Neutrophil (primary cell): ENCODE measurements at regions not wholly inside any gene's neighbourhood (a gene's known extent, or its start where the extent isn't known, plus 50 kb on each side); places are given as distances from the start of the nearest gene placed in this dataset.

Source experiments
- H3K27ac ChIP-seq: fragments of 200-600 bp; sonication (generic); 2 replicates; pipeline ENCODE4 v1.5.1; 2016; ENCODE audit warnings: mild to moderate bottlenecking, moderate library complexity
- H3K27me3 ChIP-seq: fragments of 200-600 bp; sonication (generic); 2 replicates; pipeline ENCODE4 v1.6.0; 2016; ENCODE audit warnings: mild to moderate bottlenecking
- H3K36me3 ChIP-seq: fragments of 200-600 bp; sonication (generic); 2 replicates; pipeline ENCODE4 v1.5.1; 2017
- H3K4me1 ChIP-seq, 2 experiments: fragments of 200-600 bp in 1 of 2; sonication (generic) in 1 of 2; 1 replicate in 1 of 2; 2 replicates in 1 of 2; pipeline versions ENCODE4 v1.5.1 to v1.6.1; 2013 to 2016; ENCODE audit warnings: low read depth in 1 of 2, low read length in 1 of 2, mild to moderate bottlenecking in 1 of 2, moderate library complexity in 1 of 2; ENCODE audit not compliant: control insufficient read depth in 1 of 2, insufficient read depth in 1 of 2
- H3K4me3 ChIP-seq, 2 experiments: fragments of 200-600 bp in 1 of 2; sonication (generic) in 1 of 2; 1 replicate in 1 of 2; 2 replicates in 1 of 2; pipeline ENCODE4 v1.5.1; 2013 to 2016; ENCODE audit warnings: low read depth in 1 of 2, low read length in 1 of 2, mild to moderate bottlenecking in 1 of 2, moderate library complexity in 1 of 2
- H3K9me3 ChIP-seq: fragments of 200-600 bp; sonication (generic); 2 replicates; pipeline ENCODE4 v1.5.1; 2016
- CTCF ChIP-seq: fragments of 200-600 bp; sonication (generic); IDR thresholded peaks from 2 replicates; pipeline ENCODE4 v1.5.1; 2016; ENCODE audit warnings: antibody characterized with exemption

DNA sequence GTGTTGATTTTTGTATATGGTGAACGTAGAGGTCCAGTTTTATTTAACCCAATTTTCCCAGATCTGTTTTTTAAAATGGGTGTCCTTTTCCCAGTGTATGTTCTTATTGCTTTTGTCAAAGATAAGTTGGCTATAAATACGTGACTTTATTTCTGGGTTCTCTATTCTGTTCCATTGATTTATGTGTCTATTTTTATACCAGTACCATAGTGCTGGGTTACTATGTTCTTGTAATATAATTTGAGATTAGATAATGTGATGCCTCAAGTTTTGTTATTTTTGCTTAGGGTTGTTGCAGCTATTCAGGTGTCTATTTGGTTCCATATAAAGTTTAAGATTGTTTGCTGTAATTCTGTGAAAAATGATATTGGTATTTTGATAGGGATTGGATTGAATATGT, 749.1 kb upstream of the GRIA3 start:
- TF ChIP-seq CTCF = no peak
- Histone ChIP-seq H3K27ac (no peak overlapping the region), H3K4me1 (no peaks in the 10 kb centered on the region), H3K36me3 (no peaks in the 10 kb centered on the region), H3K4me3 (no peak overlapping the region), H3K27me3 (no peaks in the 10 kb centered on the region), H3K9me3 (no peaks in the 10 kb centered on the region)

DNA sequence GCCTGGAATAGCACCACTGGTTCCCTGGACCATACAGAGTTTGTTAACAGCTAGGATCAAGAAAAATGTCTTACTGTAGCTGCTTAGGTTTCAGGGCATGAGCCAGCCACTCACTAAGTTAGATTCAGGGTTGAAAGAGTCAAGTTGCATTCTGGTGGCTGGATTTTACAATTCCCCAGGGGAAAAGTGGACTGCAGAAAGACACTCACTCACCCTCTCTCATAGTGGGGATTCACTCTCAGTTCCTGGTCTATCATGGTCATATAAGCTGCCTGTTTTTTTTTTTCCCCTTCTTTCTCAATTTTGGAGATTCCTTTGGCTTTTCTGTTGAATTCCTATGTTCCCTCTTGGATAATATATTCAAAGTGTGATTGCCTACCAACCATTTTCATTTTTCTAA, 744.2 kb upstream of the GRIA3 start:
- no peaks in the 10 kb centered on the region for H3K27me3 ChIP-seq
- no peaks in the 10 kb centered on the region for H3K4me1 ChIP-seq
- no peak overlapping the region for H3K4me3 ChIP-seq
- H3K36me3 ChIP-seq = no peaks in the 10 kb centered on the region
- H3K9me3 ChIP-seq = no peaks in the 10 kb centered on the region
- H3K27ac ChIP-seq = no peak overlapping the region
- no peak for TF ChIP-seq CTCF

DNA sequence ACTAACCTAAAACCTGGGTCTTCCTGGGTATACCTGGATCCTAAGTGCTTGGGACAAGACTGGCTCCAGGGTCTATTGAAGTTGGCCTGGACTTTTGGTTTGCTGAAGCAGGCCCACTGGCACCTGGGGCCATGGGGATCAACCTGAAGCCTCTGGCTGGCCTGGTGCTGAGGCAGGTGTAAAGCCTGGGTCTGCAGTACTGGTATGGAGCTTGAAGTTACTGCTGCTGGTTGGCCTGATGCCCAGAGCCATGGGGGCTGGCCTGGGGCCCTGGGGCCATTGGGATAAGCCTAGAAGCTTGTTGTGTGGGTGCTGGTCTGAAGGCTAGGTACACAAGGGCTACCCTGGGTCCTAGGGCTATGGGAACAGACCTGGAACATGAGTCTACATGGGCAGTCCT, 743.2 kb upstream of the GRIA3 start:
- H3K27ac ChIP-seq = no peak overlapping the region
- no peak overlapping the region for H3K4me3 ChIP-seq
- no peaks in the 10 kb centered on the region for H3K4me1 ChIP-seq
- no peaks in the 10 kb centered on the region for H3K36me3 ChIP-seq
- no peaks in the 10 kb centered on the region for H3K27me3 ChIP-seq
- H3K9me3 ChIP-seq = no peaks in the 10 kb centered on the region
- TF ChIP-seq CTCF = no peak

- H3K36me3 ChIP-seq = no peaks in the 10 kb centered on the region
- no peak overlapping the region for H3K27ac ChIP-seq
- TF ChIP-seq CTCF = no peak
- H3K9me3 ChIP-seq = no peaks in the 10 kb centered on the region
- H3K4me1 ChIP-seq = no peaks in the 10 kb centered on the region
- H3K4me3 ChIP-seq = no peak overlapping the region
- H3K27me3 ChIP-seq = no peaks in the 10 kb centered on the region
These were observed 742.6 kb upstream of the GRIA3 start for GRCh38 chrX:122441451-122441850.

DNA sequence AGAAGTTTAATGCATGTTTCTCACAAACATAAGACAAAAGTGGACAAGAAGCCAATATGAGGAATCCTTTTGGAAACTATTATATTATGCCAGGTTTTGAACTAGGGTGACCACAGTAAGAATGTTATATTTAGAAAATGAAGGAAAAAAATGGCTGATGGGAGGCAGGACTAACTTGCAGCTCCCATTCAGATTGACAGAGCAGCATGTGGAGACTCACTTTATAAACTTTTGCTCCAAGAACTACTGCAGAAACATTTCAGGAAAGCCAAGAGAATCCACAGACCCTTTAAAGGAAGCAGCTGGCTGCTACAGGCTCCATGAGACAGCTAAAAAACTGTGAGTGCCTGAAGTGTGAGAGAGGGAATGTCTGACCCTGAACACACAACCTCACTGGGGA, 738.6 kb upstream of the GRIA3 start:
- H3K4me3 ChIP-seq = no peak overlapping the region
- H3K9me3 ChIP-seq = no peaks in the 10 kb centered on the region
- H3K4me1 ChIP-seq = no peaks in the 10 kb centered on the region
- no peak for TF ChIP-seq CTCF
- no peaks in the 10 kb centered on the region for H3K27me3 ChIP-seq
- no peak overlapping the region for H3K27ac ChIP-seq
- H3K36me3 ChIP-seq = no peaks in the 10 kb centered on the region

- H3K27ac ChIP-seq = no peak overlapping the region
- no peak overlapping the region for H3K4me3 ChIP-seq
- H3K9me3 ChIP-seq = no peaks in the 10 kb centered on the region
- no peaks in the 10 kb centered on the region for H3K27me3 ChIP-seq
- no peak for TF ChIP-seq CTCF
- H3K4me1 ChIP-seq = no peaks in the 10 kb centered on the region
- H3K36me3 ChIP-seq = no peaks in the 10 kb centered on the region
These were observed 719.7 kb upstream of the GRIA3 start for GRCh38 chrX:122464341-122464740.
